NCI-H1436 treated with DMSO at 0.1 percent for 48 hours (cell line): ENCODE measurements at regions not wholly inside any gene's neighbourhood (a gene's known extent, or its start where the extent isn't known, plus 50 kb on each side); places are given as distances from the start of the nearest gene placed in this dataset.

Experiments used
- DNase-seq: peaks from one replicate; lab custom pipeline; 2025; lab: John Stamatoyannopoulos, UW

- no peak for DNase-seq
These were observed 187.2 kb downstream of the REEP3 start for GRCh38 chr10:63708421-63708820.

DNA sequence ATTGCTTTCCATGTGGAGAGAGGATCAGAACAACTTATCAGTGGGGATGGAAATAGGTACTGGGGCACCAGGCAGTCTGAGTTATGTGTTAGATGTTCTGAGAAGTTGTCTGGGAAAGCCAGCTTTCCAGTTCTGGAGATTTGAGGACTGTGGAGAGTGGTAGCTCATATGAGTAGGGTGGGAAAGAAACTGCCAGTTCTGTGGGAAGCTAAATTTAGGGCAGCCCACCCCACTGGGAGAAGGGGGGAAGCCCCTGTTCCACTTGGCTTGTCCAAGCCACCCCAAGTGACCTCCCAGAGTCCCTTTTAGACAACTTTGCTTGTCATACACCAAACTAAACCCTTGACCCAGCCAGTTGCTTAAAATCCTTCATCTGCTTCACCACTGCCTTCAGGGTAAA, 189.5 kb downstream of the REEP3 start:
- DNase-seq = no peak

GRCh38 chr10:63711361-63711760, 190.2 kb downstream of the REEP3 start:
- no peak for DNase-seq

DNA sequence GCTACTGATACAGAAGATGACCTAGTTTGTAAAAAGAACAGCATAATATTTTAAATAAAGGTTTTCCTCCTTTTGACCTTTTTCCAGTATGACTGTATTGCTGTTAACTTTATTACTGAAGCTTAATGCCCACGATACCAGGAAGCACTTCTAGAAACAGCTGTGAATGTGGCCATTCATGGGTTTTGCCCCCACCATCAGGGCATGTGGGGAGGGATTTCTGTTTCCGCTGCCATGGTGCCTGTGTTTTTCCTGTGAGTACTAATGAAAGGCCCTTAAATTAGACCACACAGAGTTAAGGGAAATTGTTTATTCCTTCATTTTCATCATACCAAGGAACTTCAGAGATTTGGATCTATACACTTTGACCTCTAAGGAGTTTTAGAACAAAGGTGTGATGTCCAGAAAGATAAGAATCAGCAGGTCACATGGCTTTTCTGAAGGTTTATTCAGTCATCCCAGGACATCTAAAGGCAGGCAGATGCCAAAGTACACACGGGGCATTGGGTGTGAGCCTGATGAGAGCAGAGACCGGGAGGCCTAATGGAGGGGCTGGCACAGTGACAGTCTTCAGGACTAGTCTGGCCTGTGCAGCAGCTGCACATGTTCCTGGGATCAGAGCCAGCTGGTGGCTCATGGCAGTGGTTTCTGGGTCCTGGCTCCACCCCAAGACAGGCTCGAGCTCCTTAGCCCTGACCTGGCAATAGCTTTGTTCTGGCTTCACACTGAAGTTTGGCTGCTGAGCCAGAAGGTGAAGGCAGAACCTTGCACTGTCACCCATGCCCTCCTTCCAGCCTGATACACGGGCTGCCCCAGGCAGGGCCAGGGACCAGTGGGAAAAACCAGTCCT, 190.9 kb downstream of the REEP3 start:
- DNase-seq = peak; percentile 74

- no peak for DNase-seq
These were observed 191.5 kb downstream of the REEP3 start for GRCh38 chr10:63712717-63713115.

- no peak for DNase-seq
These were observed 192.3 kb downstream of the REEP3 start for GRCh38 chr10:63713191-63714144.

- no peak for DNase-seq
These were observed 194.9 kb downstream of the REEP3 start for GRCh38 chr10:63716016-63716580.

- no peak for DNase-seq
These were observed 196.0 kb downstream of the REEP3 start for GRCh38 chr10:63717027-63717715.

DNA sequence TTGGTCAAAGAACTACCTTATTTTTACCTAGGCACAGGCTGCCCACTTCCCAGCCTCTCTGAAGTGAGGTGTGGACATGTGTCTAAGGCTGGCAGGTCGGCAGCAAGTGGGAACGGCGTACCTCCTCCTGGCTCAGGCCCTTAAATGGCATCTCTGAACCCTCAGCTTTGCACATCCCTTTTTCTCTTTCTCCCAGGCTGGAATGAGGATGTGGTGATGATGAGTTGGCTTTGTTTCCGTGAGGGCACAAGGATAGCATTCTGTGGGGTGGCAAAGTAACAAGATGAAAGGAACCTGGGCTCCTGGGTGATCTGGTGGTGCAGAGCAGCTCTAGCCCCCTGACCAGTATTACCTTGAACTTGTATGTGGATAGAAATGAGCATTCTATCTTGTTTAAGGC, 196.8 kb downstream of the REEP3 start:
- DNase-seq = no peak

DNA sequence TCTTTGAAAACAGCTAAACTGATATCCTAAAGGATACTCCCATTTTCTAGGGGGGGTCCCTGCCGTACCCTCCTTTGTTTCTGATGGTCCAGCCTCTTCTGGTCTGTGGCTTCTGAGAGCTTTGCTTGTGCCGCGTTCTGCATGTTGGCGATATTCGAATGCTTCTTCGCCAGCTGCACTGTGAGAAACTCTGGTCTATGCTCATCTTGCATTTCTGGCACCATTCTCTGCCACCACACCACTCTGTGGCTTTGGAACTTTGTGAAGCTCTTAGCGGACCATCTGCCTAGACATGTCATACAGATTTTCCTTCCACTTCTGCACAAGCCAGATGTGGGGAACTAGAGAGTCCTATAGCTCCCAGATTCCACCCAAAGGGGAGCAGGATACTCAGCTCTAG, 197.2 kb downstream of the REEP3 start:
- DNase-seq = no peak

DNA sequence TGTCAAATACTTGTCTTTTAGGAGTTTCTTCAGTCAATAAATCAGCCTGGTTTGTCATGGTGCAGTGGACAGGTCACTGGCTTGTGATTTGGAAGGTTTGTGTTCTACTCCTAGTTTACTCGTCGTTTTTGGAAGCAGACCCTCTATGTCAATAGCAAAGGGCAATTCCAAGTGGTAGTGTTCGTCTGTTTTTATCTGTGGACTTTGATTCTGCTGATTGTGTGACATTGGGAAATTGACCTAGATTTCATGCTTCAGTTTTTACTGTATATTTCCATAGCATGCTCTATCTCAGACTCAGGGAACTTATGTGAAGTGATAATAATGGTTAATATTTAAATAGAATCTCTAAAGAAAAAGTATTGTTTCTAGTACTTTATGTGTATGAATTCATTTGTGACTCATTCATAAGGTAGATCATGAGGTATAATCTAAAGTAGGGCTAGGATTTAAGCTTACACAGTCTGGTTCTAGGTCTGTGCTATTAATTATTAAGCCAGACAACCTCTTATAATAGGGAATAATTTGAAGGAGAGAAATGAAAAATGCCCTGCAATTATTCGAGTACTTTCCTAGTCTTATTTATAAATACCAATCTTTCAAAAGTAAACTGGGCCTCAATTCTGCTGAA, 198.1 kb downstream of the REEP3 start:
- no peak for DNase-seq

GRCh38 chr10:63720072-63720537, 198.9 kb downstream of the REEP3 start:
- peak; percentile 71 for DNase-seq

- no peak for DNase-seq
These were observed 199.5 kb downstream of the REEP3 start for GRCh38 chr10:63720676-63721075.

DNA sequence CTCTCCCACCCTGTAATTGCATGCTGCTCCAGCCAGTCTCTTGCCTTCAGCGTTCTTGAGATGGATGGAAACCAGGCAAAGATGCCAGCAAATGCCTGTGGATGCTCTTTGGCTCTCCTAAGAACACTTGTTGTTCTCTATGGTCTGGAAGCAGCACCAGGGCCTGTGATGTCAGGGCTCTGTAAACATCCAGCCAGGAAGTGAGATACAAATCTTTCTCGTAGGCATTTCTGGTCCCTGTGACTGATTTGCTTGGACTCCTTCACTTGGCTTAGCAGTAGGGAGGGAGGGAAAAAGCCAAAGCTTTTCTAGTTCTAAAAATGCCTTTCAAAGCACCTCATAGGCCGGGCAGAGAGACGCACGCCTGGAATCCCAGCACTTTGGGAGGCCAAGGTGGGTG, 201.3 kb downstream of the REEP3 start:
- DNase-seq = no peak

DNA sequence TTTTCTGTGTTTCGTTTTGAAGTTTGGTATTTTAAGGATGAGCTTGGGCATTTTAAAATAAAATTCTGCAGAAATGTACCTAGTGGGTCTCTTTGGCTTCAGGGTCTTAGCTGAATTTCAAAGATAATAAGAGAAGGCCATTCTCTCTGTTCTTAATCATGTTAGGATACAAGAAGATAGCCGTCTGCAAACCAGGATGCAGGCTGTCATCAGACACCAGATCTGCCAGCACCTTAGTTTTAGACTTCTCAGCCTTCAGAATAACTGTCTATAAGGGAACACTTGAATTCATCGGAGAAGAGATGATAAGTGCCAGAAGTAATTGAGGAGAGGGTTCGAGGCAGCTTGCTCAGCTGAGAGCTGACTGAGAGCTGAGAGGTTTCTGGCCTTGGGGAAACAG, 202.1 kb downstream of the REEP3 start:
- DNase-seq = no peak

DNA sequence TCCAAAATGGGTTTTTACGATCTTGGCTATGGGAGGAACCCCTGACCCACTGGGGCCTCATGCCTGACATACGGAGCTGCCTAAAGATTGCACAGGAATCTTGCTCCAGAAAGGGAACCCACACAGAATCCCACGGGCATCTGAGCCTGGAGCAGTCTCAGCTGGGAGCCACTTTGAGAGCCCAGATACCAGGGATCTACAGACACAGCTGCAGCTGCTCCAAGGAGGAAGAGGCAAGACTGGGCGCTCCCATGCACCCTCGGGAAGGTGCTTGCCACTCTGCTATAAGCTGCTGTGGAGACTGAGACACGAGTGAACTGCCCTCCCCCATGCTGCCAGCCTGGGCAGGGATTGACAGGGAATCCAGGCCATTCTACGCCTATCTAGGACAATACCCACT, 202.5 kb downstream of the REEP3 start:
- no peak for DNase-seq

GRCh38 chr10:63724922-63725321, 203.7 kb downstream of the REEP3 start:
- DNase-seq = no peak

DNA sequence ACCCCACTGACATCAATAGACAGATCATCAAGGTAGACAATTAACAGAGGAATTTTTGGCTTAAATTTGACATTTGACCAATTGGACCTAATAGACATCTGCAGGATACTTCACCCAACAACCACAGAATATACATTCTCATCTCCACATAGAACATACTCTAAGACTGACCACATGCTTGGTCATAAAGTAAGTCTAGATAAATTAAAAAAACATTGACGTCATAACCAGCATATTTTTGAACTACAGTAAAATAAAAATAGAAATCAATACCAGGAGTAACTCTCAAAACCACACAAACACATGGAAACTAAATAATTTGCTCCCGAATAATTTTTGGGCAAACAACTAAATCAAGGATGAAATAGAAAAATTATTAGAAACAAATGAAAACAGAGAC, 205.7 kb downstream of the REEP3 start:
- no peak for DNase-seq

GRCh38 chr10:63727636-63728035, 206.4 kb downstream of the REEP3 start:
- no peak for DNase-seq

- DNase-seq = no peak
These were observed 214.1 kb downstream of the REEP3 start for GRCh38 chr10:63735305-63735704.

DNA sequence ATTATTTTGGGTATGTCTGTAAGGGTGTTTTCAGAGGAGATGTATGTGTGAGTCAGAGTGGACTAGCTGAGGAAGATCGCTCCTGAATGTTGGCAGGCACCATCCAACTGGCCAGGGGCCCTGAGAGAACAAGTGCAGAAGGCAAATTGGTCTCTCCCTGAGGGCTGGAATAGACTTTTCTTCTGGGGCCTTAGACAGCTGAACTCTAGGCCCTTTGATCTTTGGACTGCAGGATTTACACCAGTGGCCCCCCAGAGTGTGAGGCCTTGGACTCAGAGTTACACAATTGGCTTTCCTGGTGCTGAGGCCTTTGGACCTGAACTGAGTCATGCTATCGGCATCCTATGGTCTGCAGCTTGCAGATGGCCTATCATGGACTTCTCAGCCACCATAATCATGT, 217.2 kb downstream of the REEP3 start:
- DNase-seq = no peak
